ENCODE measurements at regions not wholly inside any gene's neighbourhood (a gene's known extent, or its start where the extent isn't known, plus 50 kb on each side); places are given as distances from the start of the nearest gene placed in this dataset.

DNA sequence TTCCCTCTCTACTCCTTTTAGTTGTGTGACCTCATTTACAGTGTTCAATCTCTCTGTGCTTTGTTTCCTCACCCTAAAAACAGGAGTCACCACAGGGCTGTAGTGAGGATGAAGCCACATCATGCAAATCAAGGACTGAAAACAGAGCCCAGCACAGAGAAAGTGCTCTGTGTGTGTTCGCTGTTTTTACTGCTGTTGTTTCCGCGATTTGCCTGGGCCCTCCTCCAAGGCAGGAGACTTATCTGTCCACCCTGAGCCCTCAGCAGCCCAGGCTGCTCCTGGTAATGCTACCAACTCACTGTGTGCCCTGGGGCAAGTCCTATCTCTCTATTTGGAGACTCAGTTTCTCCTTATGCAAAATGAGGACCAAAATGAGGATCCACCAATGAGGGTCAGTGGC, 87.2 kb upstream of the NEURL1B start:
- in situ Hi-C loops (cut with HindIII; ENCODE audit: low pct_unique_long_range_greater_than_20kb, low sequenced_read_pairs) (no loop called here), intact Hi-C loops (cut with micrococcal nuclease; ENCODE audit: unreplicated experiment) (no loop called here)
- Histone ChIP-seq H3K36me3 (ENCODE audit: control insufficient read depth, insufficient read depth, low read length) (no peaks in the 10 kb centered on the region), H3K27ac (ENCODE audit: low read length) (no peak overlapping the region), H3K27me3 (ENCODE audit: control insufficient read depth, insufficient read depth, low read length) (no peaks in the 10 kb centered on the region), H3K4me3 (ENCODE audit: low read depth in 2 of 2, low read length in 2 of 2) (no peak overlapping the region), H3K9me3 (ENCODE audit: control insufficient read depth, insufficient read depth, low read depth, low read length) (no peaks in the 10 kb centered on the region), H3K4me1 (ENCODE audit: control insufficient read depth, insufficient read depth, low read length) (no peaks in the 10 kb centered on the region)
- TF ChIP-seq, protein P1, sequence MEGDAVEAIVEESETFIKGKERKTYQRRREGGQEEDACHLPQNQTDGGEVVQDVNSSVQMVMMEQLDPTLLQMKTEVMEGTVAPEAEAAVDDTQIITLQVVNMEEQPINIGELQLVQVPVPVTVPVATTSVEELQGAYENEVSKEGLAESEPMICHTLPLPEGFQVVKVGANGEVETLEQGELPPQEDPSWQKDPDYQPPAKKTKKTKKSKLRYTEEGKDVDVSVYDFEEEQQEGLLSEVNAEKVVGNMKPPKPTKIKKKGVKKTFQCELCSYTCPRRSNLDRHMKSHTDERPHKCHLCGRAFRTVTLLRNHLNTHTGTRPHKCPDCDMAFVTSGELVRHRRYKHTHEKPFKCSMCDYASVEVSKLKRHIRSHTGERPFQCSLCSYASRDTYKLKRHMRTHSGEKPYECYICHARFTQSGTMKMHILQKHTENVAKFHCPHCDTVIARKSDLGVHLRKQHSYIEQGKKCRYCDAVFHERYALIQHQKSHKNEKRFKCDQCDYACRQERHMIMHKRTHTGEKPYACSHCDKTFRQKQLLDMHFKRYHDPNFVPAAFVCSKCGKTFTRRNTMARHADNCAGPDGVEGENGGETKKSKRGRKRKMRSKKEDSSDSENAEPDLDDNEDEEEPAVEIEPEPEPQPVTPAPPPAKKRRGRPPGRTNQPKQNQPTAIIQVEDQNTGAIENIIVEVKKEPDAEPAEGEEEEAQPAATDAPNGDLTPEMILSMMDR (IDR thresholded peaks at IDR 0.05), result no peak
- TF ChIP-seq, protein P2, sequence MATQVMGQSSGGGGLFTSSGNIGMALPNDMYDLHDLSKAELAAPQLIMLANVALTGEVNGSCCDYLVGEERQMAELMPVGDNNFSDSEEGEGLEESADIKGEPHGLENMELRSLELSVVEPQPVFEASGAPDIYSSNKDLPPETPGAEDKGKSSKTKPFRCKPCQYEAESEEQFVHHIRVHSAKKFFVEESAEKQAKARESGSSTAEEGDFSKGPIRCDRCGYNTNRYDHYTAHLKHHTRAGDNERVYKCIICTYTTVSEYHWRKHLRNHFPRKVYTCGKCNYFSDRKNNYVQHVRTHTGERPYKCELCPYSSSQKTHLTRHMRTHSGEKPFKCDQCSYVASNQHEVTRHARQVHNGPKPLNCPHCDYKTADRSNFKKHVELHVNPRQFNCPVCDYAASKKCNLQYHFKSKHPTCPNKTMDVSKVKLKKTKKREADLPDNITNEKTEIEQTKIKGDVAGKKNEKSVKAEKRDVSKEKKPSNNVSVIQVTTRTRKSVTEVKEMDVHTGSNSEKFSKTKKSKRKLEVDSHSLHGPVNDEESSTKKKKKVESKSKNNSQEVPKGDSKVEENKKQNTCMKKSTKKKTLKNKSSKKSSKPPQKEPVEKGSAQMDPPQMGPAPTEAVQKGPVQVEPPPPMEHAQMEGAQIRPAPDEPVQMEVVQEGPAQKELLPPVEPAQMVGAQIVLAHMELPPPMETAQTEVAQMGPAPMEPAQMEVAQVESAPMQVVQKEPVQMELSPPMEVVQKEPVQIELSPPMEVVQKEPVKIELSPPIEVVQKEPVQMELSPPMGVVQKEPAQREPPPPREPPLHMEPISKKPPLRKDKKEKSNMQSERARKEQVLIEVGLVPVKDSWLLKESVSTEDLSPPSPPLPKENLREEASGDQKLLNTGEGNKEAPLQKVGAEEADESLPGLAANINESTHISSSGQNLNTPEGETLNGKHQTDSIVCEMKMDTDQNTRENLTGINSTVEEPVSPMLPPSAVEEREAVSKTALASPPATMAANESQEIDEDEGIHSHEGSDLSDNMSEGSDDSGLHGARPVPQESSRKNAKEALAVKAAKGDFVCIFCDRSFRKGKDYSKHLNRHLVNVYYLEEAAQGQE (IDR thresholded peaks at IDR 0.05; ENCODE audit: insufficient read depth in 1 of 2, low read depth in 2 of 2, low read length in 1 of 2), result no peak
- TF ChIP-seq TCF7L2 (IDR thresholded peaks at IDR 0.05; ENCODE audit: low read depth, low read length) (no peak), SIN3A (IDR thresholded peaks at IDR 0.05; ENCODE audit: borderline replicate concordance, insufficient read depth, low read depth, low read length) (no peak), POLR2AphosphoS5 (IDR thresholded peaks at IDR 0.05; ENCODE audit: low read depth, low read length) (no peak)
- no TSS peak for BruUV-seq (replicated peaks)
- ChIA-PET CTCF (no interaction called here), POLR2A (no interaction called here)
- no peak for ATAC-seq
- no peak for DNase-seq (ENCODE audit: low read depth, low spot score)

DNA sequence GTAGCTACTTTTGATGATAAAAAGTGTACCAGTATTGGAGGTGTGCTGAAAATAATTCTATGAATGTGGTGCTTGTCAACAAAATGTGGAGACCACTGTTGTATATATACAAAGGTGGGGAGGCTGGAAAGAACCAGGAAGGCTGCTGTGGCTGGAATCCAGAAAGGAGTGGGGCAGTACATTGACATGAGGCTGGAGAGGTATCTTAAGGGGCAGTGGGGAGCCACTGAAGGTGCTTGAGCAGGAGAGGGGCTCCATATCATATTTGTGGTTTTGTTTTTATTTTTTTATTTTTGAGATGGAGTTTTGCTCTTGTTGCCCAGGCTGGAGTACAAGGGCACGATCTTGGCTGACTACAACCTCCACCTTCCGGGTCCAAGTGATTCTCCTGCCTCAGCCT, 87.9 kb upstream of the NEURL1B start:
- no peaks in the 10 kb centered on the region for H3K27me3 ChIP-seq (ENCODE audit: control insufficient read depth, insufficient read depth, low read length)
- in situ Hi-C loops (cut with HindIII; ENCODE audit: low pct_unique_long_range_greater_than_20kb, low sequenced_read_pairs) (no loop called here), intact Hi-C loops (cut with micrococcal nuclease; ENCODE audit: unreplicated experiment) (no loop called here)
- H3K27ac ChIP-seq (ENCODE audit: low read length), result no peak overlapping the region
- ATAC-seq (no peak), DNase-seq (ENCODE audit: low read depth, low spot score) (no peak)
- H3K36me3 ChIP-seq (ENCODE audit: control insufficient read depth, insufficient read depth, low read length), result no peaks in the 10 kb centered on the region
- CTCF ChIA-PET, result no interaction called here
- H3K4me1 ChIP-seq (ENCODE audit: control insufficient read depth, insufficient read depth, low read length), result no peaks in the 10 kb centered on the region
- BruUV-seq (replicated peaks), result no TSS peak
- no peaks in the 10 kb centered on the region for H3K9me3 ChIP-seq (ENCODE audit: control insufficient read depth, insufficient read depth, low read depth, low read length)
- no peak for TF ChIP-seq SIN3A (IDR thresholded peaks at IDR 0.05; ENCODE audit: borderline replicate concordance, insufficient read depth, low read depth, low read length)
- TF ChIP-seq, protein P2 (IDR thresholded peaks at IDR 0.05; ENCODE audit: insufficient read depth in 1 of 2, low read depth in 2 of 2, low read length in 1 of 2), result no peak
- TF ChIP-seq POLR2AphosphoS5 (IDR thresholded peaks at IDR 0.05; ENCODE audit: low read depth, low read length), result no peak
- TF ChIP-seq, protein P1 (IDR thresholded peaks at IDR 0.05), result no peak
- TF ChIP-seq TCF7L2 (IDR thresholded peaks at IDR 0.05; ENCODE audit: low read depth, low read length), result no peak
- POLR2A ChIA-PET, result no interaction called here
- no peak overlapping the region for H3K4me3 ChIP-seq (ENCODE audit: low read depth in 2 of 2, low read length in 2 of 2)

Data from Panc1 (cell line).